Liver (tissue), 3 donors: ENCODE measurements at regions not wholly inside any gene's neighbourhood (a gene's known extent, or its start where the extent isn't known, plus 50 kb on each side); places are given as distances from the start of the nearest gene placed in this dataset.

ENCODE experiments used
- CTCF ChIP-seq: fragments of 150-350 bp; IDR thresholded peaks from 2 replicates; pipeline ENCODE4 v1.5.1; 2017; ENCODE audit warnings: improper control_type of control experiment, low read depth, low read length; ENCODE audit not compliant: missing input control
- EGR1 ChIP-seq, 2 donors: IDR thresholded peaks; 2 replicates each; pipeline ENCODE4 v1.6.1; 2016 to 2018; ENCODE audit warnings: antibody characterized with exemption in 2 of 2, low read depth in 2 of 2
- GABPA ChIP-seq, 2 donors: IDR thresholded peaks in 1 of 2; conservative IDR thresholded peaks in 1 of 2; 2 replicates each; pipeline ENCODE4 v1.6.1; 2016; ENCODE audit warnings: antibody characterized with exemption in 2 of 2, mild to moderate bottlenecking in 1 of 2, moderate library complexity in 1 of 2
- HNF4A ChIP-seq, 2 donors: conservative IDR thresholded peaks; 2 replicates each; pipeline ENCODE4 v1.6.1; 2016; ENCODE audit warnings: antibody characterized with exemption in 2 of 2, mild to moderate bottlenecking in 2 of 2
- JUND ChIP-seq, 2 donors: IDR thresholded peaks; 2 replicates each; pipeline ENCODE4 v1.6.1; 2016; ENCODE audit warnings: antibody characterized with exemption in 2 of 2
- YY1 ChIP-seq: IDR thresholded peaks from 2 replicates; pipeline ENCODE4 v1.6.1; 2016; ENCODE audit warnings: antibody characterized with exemption, mild to moderate bottlenecking
- ZBTB33 ChIP-seq: IDR thresholded peaks from 2 replicates; pipeline ENCODE4 v1.6.1; 2016; ENCODE audit warnings: antibody characterized with exemption
- donor health status: healthy.
- donor health status: healthy.

- TF ChIP-seq CTCF = no peak
- no peak for TF ChIP-seq GABPA (IDR thresholded peaks at IDR 0.05 in 1 of 2, conservative IDR thresholded peaks at IDR 0.05 in 1 of 2)
- no peak for TF ChIP-seq YY1
- TF ChIP-seq HNF4A (conservative IDR thresholded peaks at IDR 0.05) = no peak
- no peak for TF ChIP-seq JUND (IDR thresholded peaks at IDR 0.05)
- TF ChIP-seq ZBTB33 = no peak
- no peak for TF ChIP-seq EGR1 (IDR thresholded peaks at IDR 0.05; ENCODE audit: low read depth in 2 of 2)
Measured at GRCh38 chr2:134174711-134175110, 79.2 kb upstream of the MGAT5 start.
